Colonic mucosa (tissue), 4 donors: ENCODE measurements at regions not wholly inside any gene's neighbourhood (a gene's known extent, or its start where the extent isn't known, plus 50 kb on each side); places are given as distances from the start of the nearest gene placed in this dataset.

Experiments
- DNase-seq: peaks from one replicate; pipeline ENCODE4 v3.0.0-alpha.2; 2020
- H3K27ac ChIP-seq: fragments of 200-600 bp; one replicate; pipeline ENCODE4 v1.8.0; 2021
- H3K27me3 ChIP-seq: fragments of 200-600 bp; one replicate; pipeline ENCODE4 v1.8.0; 2021
- H3K36me3 ChIP-seq: fragments of 200-600 bp; one replicate; pipeline ENCODE4 v1.8.0; 2021
- H3K4me1 ChIP-seq: fragments of 200-600 bp; one replicate; pipeline ENCODE4 v1.8.0; 2021; ENCODE audit warnings: mild to moderate bottlenecking
- H3K4me3 ChIP-seq: fragments of 200-600 bp; one replicate; pipeline ENCODE4 v1.8.0; 2021
- H3K9ac ChIP-seq, 2 donors: one replicate each; pipeline ENCODE4 v1.7.0; 2013; ENCODE audit warnings: control low read depth in 2 of 2, low read depth in 2 of 2, low read length in 2 of 2
- H3K9me3 ChIP-seq: fragments of 200-600 bp; one replicate; pipeline ENCODE4 v1.8.0; 2021
- intact Hi-C: fragments of 100-400 bp; cut with DNase I; formaldehyde crosslinking; loops from one replicate; pipeline ENCODE4 v1.14.1; 2022
- TF ChIP-seq, protein P1 (sequence below): fragments of 200-600 bp; IDR thresholded peaks from one replicate; pipeline ENCODE4 v1.8.0; 2022; ENCODE audit warnings: antibody characterized with exemption, mild to moderate bottlenecking
- donor health status: healthy.
- donor health status: DM: no; HTN: no; CAD: no.
- donor health status: DM: no; HTN: no; CAD: no.

DNA sequence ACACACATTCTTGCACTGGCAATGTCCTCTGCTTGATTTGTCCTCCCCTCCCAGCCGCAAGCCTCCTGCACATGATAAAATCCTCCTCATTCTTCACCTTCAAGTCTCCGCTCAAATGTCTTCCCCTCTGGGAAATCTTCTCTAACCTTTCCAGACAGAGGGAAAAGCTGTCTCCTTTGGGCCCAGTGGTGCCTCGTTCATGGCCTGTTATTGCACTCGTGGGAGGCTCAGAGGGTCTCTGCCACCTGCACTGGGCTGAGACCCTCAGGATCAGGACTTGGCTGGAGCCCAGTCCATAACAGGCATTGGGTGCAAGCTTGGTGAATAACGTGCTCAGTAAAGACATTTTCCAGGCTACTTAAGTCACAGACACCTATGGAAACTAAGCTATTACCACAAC is 68.6 kb downstream of the PTGR3 start:
- TF ChIP-seq, protein P1, sequence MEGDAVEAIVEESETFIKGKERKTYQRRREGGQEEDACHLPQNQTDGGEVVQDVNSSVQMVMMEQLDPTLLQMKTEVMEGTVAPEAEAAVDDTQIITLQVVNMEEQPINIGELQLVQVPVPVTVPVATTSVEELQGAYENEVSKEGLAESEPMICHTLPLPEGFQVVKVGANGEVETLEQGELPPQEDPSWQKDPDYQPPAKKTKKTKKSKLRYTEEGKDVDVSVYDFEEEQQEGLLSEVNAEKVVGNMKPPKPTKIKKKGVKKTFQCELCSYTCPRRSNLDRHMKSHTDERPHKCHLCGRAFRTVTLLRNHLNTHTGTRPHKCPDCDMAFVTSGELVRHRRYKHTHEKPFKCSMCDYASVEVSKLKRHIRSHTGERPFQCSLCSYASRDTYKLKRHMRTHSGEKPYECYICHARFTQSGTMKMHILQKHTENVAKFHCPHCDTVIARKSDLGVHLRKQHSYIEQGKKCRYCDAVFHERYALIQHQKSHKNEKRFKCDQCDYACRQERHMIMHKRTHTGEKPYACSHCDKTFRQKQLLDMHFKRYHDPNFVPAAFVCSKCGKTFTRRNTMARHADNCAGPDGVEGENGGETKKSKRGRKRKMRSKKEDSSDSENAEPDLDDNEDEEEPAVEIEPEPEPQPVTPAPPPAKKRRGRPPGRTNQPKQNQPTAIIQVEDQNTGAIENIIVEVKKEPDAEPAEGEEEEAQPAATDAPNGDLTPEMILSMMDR, result no peak
- Histone ChIP-seq H3K4me1 (no peaks in the 10 kb centered on the region), H3K36me3 (no peaks in the 10 kb centered on the region), H3K9ac (no peak overlapping the region), H3K4me3 (no peak overlapping the region), H3K27ac (no peak overlapping the region), H3K9me3 (no peaks in the 10 kb centered on the region), H3K27me3 (no peaks in the 10 kb centered on the region)
- no peak for DNase-seq
- intact Hi-C loops, result no loop called here

DNA sequence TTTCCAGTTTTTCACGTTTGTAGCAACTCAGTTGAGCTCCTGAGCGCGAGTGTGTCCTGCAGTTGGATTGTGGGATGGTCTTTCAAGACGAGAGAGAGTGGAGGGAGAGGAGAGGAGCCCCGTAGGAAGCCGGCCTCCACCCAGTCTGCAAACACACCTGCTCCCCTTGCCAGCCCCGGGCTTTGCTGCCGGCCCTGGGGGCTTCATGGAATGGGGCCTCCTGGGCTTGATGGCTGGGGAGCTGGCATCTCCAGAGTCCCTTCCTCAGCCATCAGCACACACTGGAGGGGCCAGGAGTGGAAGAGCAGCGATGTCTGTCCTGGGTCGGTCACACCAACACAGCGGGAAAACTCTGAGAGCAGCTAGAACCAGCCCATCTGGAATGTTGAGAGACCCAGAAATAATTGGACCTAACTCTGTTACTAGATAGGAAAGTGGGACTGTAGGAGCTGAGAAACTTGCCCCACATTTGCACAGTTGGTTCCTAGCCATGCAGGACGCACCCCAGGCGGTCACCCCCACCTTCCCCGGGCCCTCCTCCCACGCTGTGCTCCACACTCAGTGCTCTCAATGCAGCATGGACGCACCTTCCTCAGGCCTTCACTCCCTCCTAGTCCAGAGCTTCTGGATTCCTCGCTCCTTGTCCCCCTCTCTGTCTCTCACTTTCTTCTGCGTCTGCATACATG is 69.6 kb downstream of the PTGR3 start:
- H3K36me3 ChIP-seq, result no peaks in the 10 kb centered on the region
- intact Hi-C loops, result no loop called here
- no peaks in the 10 kb centered on the region for H3K4me1 ChIP-seq
- DNase-seq, result no peak
- H3K27ac ChIP-seq, result no peak overlapping the region
- no peak overlapping the region for H3K9ac ChIP-seq
- no peaks in the 10 kb centered on the region for H3K9me3 ChIP-seq
- no peak overlapping the region for H3K4me3 ChIP-seq
- no peaks in the 10 kb centered on the region for H3K27me3 ChIP-seq
- TF ChIP-seq, protein P1, result no peak

DNA sequence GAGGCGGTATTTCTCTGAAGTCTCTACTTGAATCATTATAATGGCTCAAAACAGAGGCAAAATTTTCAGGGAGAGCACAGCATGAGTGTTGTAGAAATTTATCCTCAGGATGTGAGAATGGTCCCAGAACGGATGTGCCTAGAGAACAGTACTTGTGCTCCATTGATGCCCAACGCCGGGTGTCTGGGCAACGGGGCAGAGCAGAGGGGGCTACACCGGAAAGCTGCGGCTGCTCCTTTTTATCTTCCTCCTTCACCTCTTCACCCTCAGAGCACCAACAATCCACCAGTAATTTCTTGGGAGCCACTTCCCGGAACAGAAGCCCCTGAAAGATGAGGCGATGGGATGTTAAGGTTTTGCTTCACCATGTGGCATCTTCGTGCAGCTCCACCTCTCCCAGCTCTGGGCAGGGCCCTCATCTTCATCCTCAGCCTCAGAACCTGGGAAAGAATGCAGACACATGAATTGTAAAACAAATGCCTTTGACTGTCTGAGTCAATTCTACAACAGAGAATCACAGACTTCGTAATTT is 71.5 kb downstream of the PTGR3 start:
- DNase-seq, result no peak
- Histone ChIP-seq H3K27me3 (no peaks in the 10 kb centered on the region), H3K36me3 (no peaks in the 10 kb centered on the region), H3K9me3 (no peaks in the 10 kb centered on the region), H3K4me3 (no peak overlapping the region), H3K27ac (no peak overlapping the region), H3K4me1 (no peaks in the 10 kb centered on the region), H3K9ac (no peak overlapping the region)
- intact Hi-C loops, result no loop called here
- TF ChIP-seq, protein P1, result no peak

DNA sequence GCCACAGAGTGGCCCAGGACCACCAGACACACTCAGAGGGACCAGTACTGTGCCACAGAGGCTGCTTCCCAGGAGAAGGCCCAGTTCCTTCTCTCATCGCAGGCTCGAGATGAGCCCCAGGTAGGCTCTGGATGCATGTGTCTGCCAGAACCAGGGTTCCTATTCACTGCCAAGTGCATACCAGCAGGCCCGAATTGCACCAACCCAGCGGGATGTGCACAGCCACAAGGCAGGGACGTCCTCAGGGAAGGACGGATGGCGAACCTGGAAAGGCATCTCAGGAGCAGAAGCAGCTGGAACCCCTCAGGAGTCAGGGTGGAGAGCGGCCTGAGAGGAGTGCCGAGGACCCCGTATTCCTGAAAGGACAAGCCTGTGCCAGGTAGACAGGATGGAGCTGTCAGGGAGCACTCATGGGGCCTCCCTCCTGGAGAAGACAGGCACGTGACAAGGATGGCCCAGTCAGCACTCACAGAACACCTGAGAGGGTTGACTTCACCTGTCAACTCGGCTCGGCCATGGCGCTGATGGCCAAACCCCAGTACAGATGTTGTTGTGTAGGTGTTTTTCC is 73.7 kb downstream of the PTGR3 start:
- Histone ChIP-seq H3K9me3 (no peaks in the 10 kb centered on the region), H3K27ac (no peak overlapping the region), H3K27me3 (no peaks in the 10 kb centered on the region), H3K4me1 (no peaks in the 10 kb centered on the region), H3K9ac (no peak overlapping the region), H3K36me3 (no peaks in the 10 kb centered on the region), H3K4me3 (no peak overlapping the region)
- TF ChIP-seq, protein P1, result no peak
- intact Hi-C loops, result no loop called here
- DNase-seq, result peak; percentile 9

DNA sequence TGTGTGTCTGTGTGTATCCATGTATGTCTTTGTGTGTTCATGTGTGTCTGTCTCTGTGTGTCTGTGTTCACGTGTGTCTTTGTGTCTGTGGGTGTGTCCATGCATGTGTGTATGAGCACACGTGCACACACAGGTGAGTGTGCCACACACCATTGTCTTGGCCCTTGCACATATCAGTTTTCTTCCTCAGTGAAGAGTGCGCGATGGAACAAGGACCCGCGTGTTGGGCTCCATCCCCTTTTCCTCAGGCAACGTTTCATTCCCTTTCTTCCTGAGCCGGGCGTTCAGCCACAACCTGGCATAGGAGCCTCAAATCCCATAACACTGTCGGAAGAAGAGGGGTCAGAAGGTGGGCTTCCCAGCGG is 74.3 kb downstream of the PTGR3 start:
- Histone ChIP-seq H3K4me3 (no peak overlapping the region), H3K36me3 (no peaks in the 10 kb centered on the region), H3K4me1 (no peaks in the 10 kb centered on the region), H3K9ac (no peak overlapping the region), H3K27ac (no peak overlapping the region), H3K27me3 (no peaks in the 10 kb centered on the region), H3K9me3 (no peaks in the 10 kb centered on the region)
- TF ChIP-seq, protein P1, result no peak
- intact Hi-C loops, result no loop called here
- DNase-seq, result no peak
